Stomach (tissue), 8 donors: ENCODE measurements at regions not wholly inside any gene's neighbourhood (a gene's known extent, or its start where the extent isn't known, plus 50 kb on each side); places are given as distances from the start of the nearest gene placed in this dataset.

Experiments used
- DNase-seq, 2 donors: peaks; one replicate each; pipeline versions ENCODE4 v3.0.0 to v3.0.0-alpha.2; 2013 to 2019
- H3K27ac ChIP-seq, 5 donors: fragments of 200-600 bp in 4 of 5; sonication (generic) in 4 of 5; one replicate each; pipeline ENCODE4 v1.5.1; 2013 to 2019; ENCODE audit warnings: mild to moderate bottlenecking in 1 of 5, moderate library complexity in 1 of 5
- H3K27me3 ChIP-seq, 3 donors: fragments of 200-600 bp; sonication (generic); one replicate each; pipeline ENCODE4 v1.5.1; 2017 to 2019; ENCODE audit warnings: mixed run types in 1 of 3
- H3K36me3 ChIP-seq, 4 donors: fragments of 200-600 bp; sonication (generic); 1 replicate in 3 of 4; 2 replicates in 1 of 4; pipeline ENCODE4 v1.5.1; 2016 to 2019
- H3K4me1 ChIP-seq, 4 donors: fragments of 200-600 bp; sonication (generic); one replicate each; pipeline ENCODE4 v1.5.1; 2016 to 2019
- H3K4me3 ChIP-seq, 4 donors: fragments of 200-600 bp; sonication (generic) in 3 of 4; one replicate each; pipeline ENCODE4 v1.5.1; 2016 to 2019; ENCODE audit warnings: mild to moderate bottlenecking in 1 of 4
- H3K9me3 ChIP-seq, 4 donors: fragments of 200-600 bp; sonication (generic); one replicate each; pipeline ENCODE4 v1.5.1; 2016 to 2019
- CTCF ChIP-seq, 7 experiments: fragments of 450-650 bp in 4 of 7; fragments of 200-600 bp in 3 of 7; sonication (generic) in 3 of 7; IDR thresholded peaks; one replicate each; pipeline ENCODE4 v1.5.1; 2016 to 2019; ENCODE audit warnings: antibody characterized with exemption in 7 of 7, control low read depth in 2 of 7, mild to moderate bottlenecking in 1 of 7
- EP300 ChIP-seq: sonication (generic); formaldehyde crosslinking; IDR thresholded peaks from one replicate; pipeline ENCODE4 v1.6.1; 2017; ENCODE audit warnings: antibody characterized with exemption
- POLR2A ChIP-seq, 4 donors: fragments of 450-650 bp; IDR thresholded peaks; one replicate each; pipeline ENCODE4 v1.6.1; 2016; ENCODE audit warnings: antibody characterized with exemption in 4 of 4, control low read depth in 2 of 4, mild to moderate bottlenecking in 1 of 4, moderate library complexity in 1 of 4
- POLR2AphosphoS5 ChIP-seq, 3 donors: sonication (generic); formaldehyde crosslinking; IDR thresholded peaks; one replicate each; pipeline ENCODE4 v1.6.1; 2016; ENCODE audit warnings: antibody characterized with exemption in 3 of 3
- WGBS, 5 donors: extraction: QIAGEN DNeasy Blood & Tissue Kit in 3 of 5; methylation state at CpG; one replicate each; pipeline versions ENCODE4 v1.1.5 to v1.1.7; 2013 to 2018; 5-methylcytosine and 5-hydroxymethylcytosine counted together
- intact Hi-C: fragments of 100-400 bp; cut with DNase I; formaldehyde crosslinking; loops from one replicate; pipeline ENCODE4 v1.15.1; 2023; ENCODE audit warnings: low total_unique reads
- donor health status: healthy with polysubstance abuse.
- donor health status: Bipolar disorder and iron deficiency.
- donor health status: healthy.

- H3K4me1 ChIP-seq, result no peaks in the 10 kb centered on the region
- DNase-seq, result no peak
- TF ChIP-seq POLR2AphosphoS5 (IDR thresholded peaks at IDR 0.05) (no peak), POLR2A (IDR thresholded peaks at IDR 0.05) (no peak), CTCF (IDR thresholded peaks at IDR 0.05) (no peak), EP300 (no peak)
- no peaks in the 10 kb centered on the region for H3K27me3 ChIP-seq
- WGBS, 5 donors, result 45 to 59% (median 56%) methylated on average over 3 of the region's 3 CpGs
- H3K27ac ChIP-seq, result no peak overlapping the region
- peaks cover 0 to 5% (median 2%) of the 10 kb centered on the region in 4 donors for H3K9me3 ChIP-seq
- no peaks in the 10 kb centered on the region for H3K36me3 ChIP-seq
- intact Hi-C loops, result no loop called here
- H3K4me3 ChIP-seq, result no peak overlapping the region
Observed at GRCh38 chr4:55259294-55259693, 86.7 kb upstream of the SRD5A3 start.

GRCh38 chr4:55269470-55269869 lies 76.6 kb upstream of the SRD5A3 start:
- H3K36me3 ChIP-seq, result no peaks in the 10 kb centered on the region
- H3K27me3 ChIP-seq, result no peaks in the 10 kb centered on the region
- no peaks in the 10 kb centered on the region for H3K9me3 ChIP-seq
- 72 to 79% (median 78%) methylated on average over 2 of the region's 2 CpGs for WGBS, 5 donors
- intact Hi-C loops, result no loop called here
- H3K27ac ChIP-seq, result no peak overlapping the region
- H3K4me3 ChIP-seq, result no peak overlapping the region
- DNase-seq, result no peak
- TF ChIP-seq POLR2AphosphoS5 (IDR thresholded peaks at IDR 0.05), result no peak
- no peak for TF ChIP-seq CTCF (IDR thresholded peaks at IDR 0.05)
- no peak for TF ChIP-seq POLR2A (IDR thresholded peaks at IDR 0.05)
- no peak for TF ChIP-seq EP300
- H3K4me1 ChIP-seq, result no peaks in the 10 kb centered on the region

GRCh38 chr4:55269995-55270394 lies 76.0 kb upstream of the SRD5A3 start:
- intact Hi-C loops, result no loop called here
- TF ChIP-seq POLR2A (IDR thresholded peaks at IDR 0.05) (no peak), EP300 (no peak), POLR2AphosphoS5 (IDR thresholded peaks at IDR 0.05) (no peak), CTCF (IDR thresholded peaks at IDR 0.05) (no peak)
- no peak overlapping the region for H3K4me3 ChIP-seq
- no peaks in the 10 kb centered on the region for H3K27me3 ChIP-seq
- no peak overlapping the region for H3K27ac ChIP-seq
- peak in 1 of 2 donors; percentile 53 for DNase-seq
- 36 to 55% (median 42%) methylated on average over 4 of the region's 4 CpGs for WGBS, 5 donors
- H3K4me1 ChIP-seq, result no peaks in the 10 kb centered on the region
- H3K9me3 ChIP-seq, result no peaks in the 10 kb centered on the region
- no peaks in the 10 kb centered on the region for H3K36me3 ChIP-seq

- no peak for DNase-seq
- no peak overlapping the region for H3K4me3 ChIP-seq
- WGBS, 5 donors, result 72 to 83% (median 81%) methylated on average over 2 of the region's 2 CpGs
- intact Hi-C loops, result no loop called here
- no peaks in the 10 kb centered on the region for H3K9me3 ChIP-seq
- no peaks in the 10 kb centered on the region for H3K27me3 ChIP-seq
- TF ChIP-seq POLR2A (IDR thresholded peaks at IDR 0.05), result no peak
- H3K36me3 ChIP-seq, result no peaks in the 10 kb centered on the region
- no peaks in the 10 kb centered on the region for H3K4me1 ChIP-seq
- no peak overlapping the region for H3K27ac ChIP-seq
Observed at GRCh38 chr4:55270481-55270880, 75.6 kb upstream of the SRD5A3 start.

GRCh38 chr4:55272102-55272501 lies 73.9 kb upstream of the SRD5A3 start:
- intact Hi-C loops, result no loop called here
- TF ChIP-seq EP300 (no peak), POLR2A (IDR thresholded peaks at IDR 0.05) (no peak), POLR2AphosphoS5 (IDR thresholded peaks at IDR 0.05) (no peak), CTCF (IDR thresholded peaks at IDR 0.05) (no peak)
- Histone ChIP-seq H3K4me3 (no peak overlapping the region), H3K27me3 (no peaks in the 10 kb centered on the region), H3K9me3 (no peaks in the 10 kb centered on the region), H3K27ac (no peak overlapping the region), H3K36me3 (no peaks in the 10 kb centered on the region), H3K4me1 (no peaks in the 10 kb centered on the region)
- 52 to 69% (median 59%) methylated on average over 2 of the region's 2 CpGs for WGBS, 5 donors
- DNase-seq, result no peak
